SK-N-SH treated with all-trans-retinoic acid at 6 μM for 48 hours (cell line): ENCODE measurements at regions not wholly inside any gene's neighbourhood (a gene's known extent, or its start where the extent isn't known, plus 50 kb on each side); places are given as distances from the start of the nearest gene placed in this dataset.

ENCODE experiments used
- ATAC-seq: fragments of 200-7000 bp; cut with Tn5 transposase; 3 replicates; pipeline ENCODE4 v1.9.1; 2020; ENCODE audit warnings: mild to moderate bottlenecking, moderate library complexity
- ARNTL ChIP-seq: fragments of 450-650 bp; formaldehyde crosslinking; IDR thresholded peaks from 2 replicates; pipeline ENCODE4 v1.5.0; 2020; ENCODE audit warnings: low read depth, mild to moderate bottlenecking, moderate library complexity, borderline replicate concordance
- BACH2 ChIP-seq: fragments of 250-450 bp; sonication (Bioruptor Pico); IDR thresholded peaks from 2 replicates; pipeline ENCODE4 v1.9.0; 2021; ENCODE audit warnings: mild to moderate bottlenecking, borderline replicate concordance
- CREB5 ChIP-seq: fragments of 250-450 bp; sonication (Bioruptor Pico); IDR thresholded peaks from 2 replicates; pipeline ENCODE4 v1.5.1; 2020; ENCODE audit warnings: low read depth, mild to moderate bottlenecking, moderate library complexity
- CSDC2 ChIP-seq: fragments of 250-450 bp; sonication (Bioruptor Pico); IDR thresholded peaks from 2 replicates; pipeline ENCODE4 v1.5.0; 2020; ENCODE audit warnings: mild to moderate bottlenecking, moderate library complexity
- CSRNP3 ChIP-seq: fragments of 250-450 bp; sonication (Bioruptor Pico); IDR thresholded peaks from 2 replicates; pipeline ENCODE4 v1.5.1; 2021; ENCODE audit warnings: mild to moderate bottlenecking, moderate library complexity
- ESRRG ChIP-seq: fragments of 250-450 bp; sonication (Bioruptor Pico); IDR thresholded peaks from 2 replicates; pipeline ENCODE4 v1.6.1; 2021; ENCODE audit warnings: mild to moderate bottlenecking
- GLIS3 ChIP-seq: fragments of 250-450 bp; sonication (Bioruptor Pico); IDR thresholded peaks from 2 replicates; pipeline ENCODE4 v1.5.0; 2020; ENCODE audit warnings: mild to moderate bottlenecking, moderate library complexity
- ISL1 ChIP-seq: fragments of 250-450 bp; sonication (Bioruptor Pico); IDR thresholded peaks from 2 replicates; pipeline ENCODE4 v2.1.2; 2022; ENCODE audit warnings: mild to moderate bottlenecking, moderate library complexity
- OSR1 ChIP-seq: fragments of 250-450 bp; sonication (Bioruptor Pico); IDR thresholded peaks from 2 replicates; pipeline ENCODE4 v1.8.0; 2022; ENCODE audit warnings: moderate library complexity, mild to moderate bottlenecking, inconsistent platforms
- POU6F1 ChIP-seq: fragments of 250-450 bp; sonication (Bioruptor Pico); IDR thresholded peaks from 2 replicates; pipeline ENCODE4 v1.8.0; 2021; ENCODE audit warnings: low read depth, mild to moderate bottlenecking, moderate library complexity, borderline replicate concordance
- PPARA ChIP-seq: fragments of 250-450 bp; sonication (Bioruptor Pico); IDR thresholded peaks from 2 replicates; pipeline ENCODE4 v1.5.0; 2020; ENCODE audit warnings: mild to moderate bottlenecking, borderline replicate concordance
- SNAI2 ChIP-seq: fragments of 250-450 bp; sonication (Bioruptor Pico); IDR thresholded peaks from 2 replicates; pipeline ENCODE4 v1.5.0; 2020; ENCODE audit warnings: mild to moderate bottlenecking, moderate library complexity
- TCF4 ChIP-seq: fragments of 250-450 bp; sonication (Bioruptor Pico); IDR thresholded peaks from 2 replicates; pipeline ENCODE4 v1.8.0; 2021; ENCODE audit warnings: mild to moderate bottlenecking, moderate library complexity, borderline replicate concordance
- TOX ChIP-seq: fragments of 250-450 bp; sonication (Bioruptor Pico); IDR thresholded peaks from 2 replicates; pipeline ENCODE4 v1.8.0; 2021; ENCODE audit warnings: mild to moderate bottlenecking, moderate library complexity, borderline replicate concordance
- TSHZ2 ChIP-seq: fragments of 250-450 bp; sonication (Bioruptor Pico); IDR thresholded peaks from 2 replicates; pipeline ENCODE4 v1.5.0; 2020; ENCODE audit warnings: mild to moderate bottlenecking, moderate library complexity
- ZC3H10 ChIP-seq: fragments of 250-450 bp; sonication (Bioruptor Pico); IDR thresholded peaks from 2 replicates; pipeline ENCODE4 v1.5.1; 2021; ENCODE audit warnings: mild to moderate bottlenecking, moderate library complexity
- ZFP3 ChIP-seq: fragments of 250-450 bp; sonication (Bioruptor Pico); IDR thresholded peaks from 2 replicates; pipeline ENCODE4 v1.5.0; 2020; ENCODE audit warnings: mild to moderate bottlenecking, moderate library complexity
- ZNF565 ChIP-seq: fragments of 450-650 bp; formaldehyde crosslinking; conservative IDR thresholded peaks from 2 replicates; pipeline ENCODE4 v1.5.0; 2020; ENCODE audit warnings: low read depth, mild to moderate bottlenecking, moderate library complexity
- ZNF70 ChIP-seq: fragments of 450-650 bp; formaldehyde crosslinking; IDR thresholded peaks from 2 replicates; pipeline ENCODE4 v1.5.0; 2020; ENCODE audit warnings: mild to moderate bottlenecking, moderate library complexity
- ZNF8 ChIP-seq: fragments of 450-650 bp; formaldehyde crosslinking; IDR thresholded peaks from 2 replicates; pipeline ENCODE4 v1.5.0; 2020; ENCODE audit warnings: mild to moderate bottlenecking, moderate library complexity

GRCh38 chr1:228833911-228834688 is 98.8 kb downstream of the RHOU start (continued):
- TF ChIP-seq CREB5 (CRISPR knock-in tag): no peak
- TF ChIP-seq ESRRG (CRISPR knock-in tag): no peak
- TF ChIP-seq SNAI2 (CRISPR knock-in tag): no peak
- no peak for TF ChIP-seq ARNTL (CRISPR knock-in tag)
- TF ChIP-seq CSRNP3 (CRISPR knock-in tag): no peak
- no peak for TF ChIP-seq PPARA (CRISPR knock-in tag)

GRCh38 chr1:228835456-228835855 is 100.2 kb downstream of the RHOU start:
- TF ChIP-seq ZNF8 (no peak), PPARA (CRISPR knock-in tag) (no peak)
- no peak for ATAC-seq

GRCh38 chr1:228835911-228836310 is 100.6 kb downstream of the RHOU start:
- TF ChIP-seq TSHZ2 (CRISPR knock-in tag) (no peak), SNAI2 (CRISPR knock-in tag) (no peak), OSR1 (no peak), ZFP3 (CRISPR knock-in tag) (no peak), POU6F1 (CRISPR knock-in tag) (no peak), TCF4 (CRISPR knock-in tag) (no peak), ZNF565 (CRISPR knock-in tag) (no peak), ZNF70 (no peak), ESRRG (CRISPR knock-in tag) (no peak), BACH2 (no peak), ISL1 (CRISPR knock-in tag) (no peak), TOX (CRISPR knock-in tag) (no peak), CREB5 (CRISPR knock-in tag) (no peak), CSDC2 (no peak), PPARA (CRISPR knock-in tag) (no peak), CSRNP3 (CRISPR knock-in tag) (no peak), GLIS3 (no peak), ZNF8 (no peak), ARNTL (CRISPR knock-in tag) (no peak), ZC3H10 (no peak)
- no peak for ATAC-seq
